ENCODE measurements at regions not wholly inside any gene's neighbourhood (a gene's known extent, or its start where the extent isn't known, plus 50 kb on each side); places are given as distances from the start of the nearest gene placed in this dataset.

DNA sequence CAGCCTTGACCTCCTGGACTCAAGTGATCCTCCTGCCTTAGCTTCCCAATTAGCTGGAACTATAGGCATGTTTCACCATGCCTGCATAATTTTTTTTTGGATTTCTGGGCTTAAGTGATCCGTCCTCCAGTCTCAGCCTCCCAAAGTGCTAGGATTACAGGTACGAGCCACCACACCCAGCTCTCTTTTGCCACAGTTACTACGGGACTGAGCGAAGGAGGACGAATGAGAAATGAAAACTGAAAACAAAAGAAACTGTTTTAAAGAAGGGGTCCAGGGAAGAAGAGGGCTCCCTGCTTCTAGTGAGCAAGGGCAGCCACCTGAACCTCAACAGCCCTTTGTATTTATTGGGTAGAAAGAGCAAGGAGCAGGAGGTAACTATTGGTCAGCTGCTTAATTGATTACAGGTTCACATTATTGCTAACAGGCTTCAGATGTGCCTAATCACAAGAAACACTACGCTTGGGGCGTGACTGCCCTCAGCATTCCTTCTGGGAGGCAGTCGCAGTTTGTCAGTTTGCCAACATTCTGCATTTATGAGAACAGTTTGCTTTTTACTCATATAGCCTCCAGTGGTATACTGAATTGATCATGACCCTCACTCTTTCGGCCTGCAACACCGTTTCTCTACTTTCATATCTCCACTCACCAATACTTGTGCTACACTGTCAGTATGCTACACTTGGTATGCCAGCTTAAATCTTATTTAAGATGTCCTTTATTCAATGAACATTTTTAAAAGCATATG lies 676.8 kb downstream of the DNAJB9 start:
- TF ChIP-seq, protein P1, sequence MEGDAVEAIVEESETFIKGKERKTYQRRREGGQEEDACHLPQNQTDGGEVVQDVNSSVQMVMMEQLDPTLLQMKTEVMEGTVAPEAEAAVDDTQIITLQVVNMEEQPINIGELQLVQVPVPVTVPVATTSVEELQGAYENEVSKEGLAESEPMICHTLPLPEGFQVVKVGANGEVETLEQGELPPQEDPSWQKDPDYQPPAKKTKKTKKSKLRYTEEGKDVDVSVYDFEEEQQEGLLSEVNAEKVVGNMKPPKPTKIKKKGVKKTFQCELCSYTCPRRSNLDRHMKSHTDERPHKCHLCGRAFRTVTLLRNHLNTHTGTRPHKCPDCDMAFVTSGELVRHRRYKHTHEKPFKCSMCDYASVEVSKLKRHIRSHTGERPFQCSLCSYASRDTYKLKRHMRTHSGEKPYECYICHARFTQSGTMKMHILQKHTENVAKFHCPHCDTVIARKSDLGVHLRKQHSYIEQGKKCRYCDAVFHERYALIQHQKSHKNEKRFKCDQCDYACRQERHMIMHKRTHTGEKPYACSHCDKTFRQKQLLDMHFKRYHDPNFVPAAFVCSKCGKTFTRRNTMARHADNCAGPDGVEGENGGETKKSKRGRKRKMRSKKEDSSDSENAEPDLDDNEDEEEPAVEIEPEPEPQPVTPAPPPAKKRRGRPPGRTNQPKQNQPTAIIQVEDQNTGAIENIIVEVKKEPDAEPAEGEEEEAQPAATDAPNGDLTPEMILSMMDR (IDR thresholded peaks at IDR 0.05), result no peak
- no peaks in the 10 kb centered on the region for H3K36me3 ChIP-seq
- no peak overlapping the region for H3K27ac ChIP-seq
- no peak for DNase-seq
- intact Hi-C loops (cut with DNase I; ENCODE audit: low total_unique reads), result no loop called here
- no peaks in the 10 kb centered on the region for H3K27me3 ChIP-seq
- H3K9me3 ChIP-seq, result no peaks in the 10 kb centered on the region
- H3K4me1 ChIP-seq, result no peaks in the 10 kb centered on the region
- H3K4me3 ChIP-seq, result no peak overlapping the region

DNA sequence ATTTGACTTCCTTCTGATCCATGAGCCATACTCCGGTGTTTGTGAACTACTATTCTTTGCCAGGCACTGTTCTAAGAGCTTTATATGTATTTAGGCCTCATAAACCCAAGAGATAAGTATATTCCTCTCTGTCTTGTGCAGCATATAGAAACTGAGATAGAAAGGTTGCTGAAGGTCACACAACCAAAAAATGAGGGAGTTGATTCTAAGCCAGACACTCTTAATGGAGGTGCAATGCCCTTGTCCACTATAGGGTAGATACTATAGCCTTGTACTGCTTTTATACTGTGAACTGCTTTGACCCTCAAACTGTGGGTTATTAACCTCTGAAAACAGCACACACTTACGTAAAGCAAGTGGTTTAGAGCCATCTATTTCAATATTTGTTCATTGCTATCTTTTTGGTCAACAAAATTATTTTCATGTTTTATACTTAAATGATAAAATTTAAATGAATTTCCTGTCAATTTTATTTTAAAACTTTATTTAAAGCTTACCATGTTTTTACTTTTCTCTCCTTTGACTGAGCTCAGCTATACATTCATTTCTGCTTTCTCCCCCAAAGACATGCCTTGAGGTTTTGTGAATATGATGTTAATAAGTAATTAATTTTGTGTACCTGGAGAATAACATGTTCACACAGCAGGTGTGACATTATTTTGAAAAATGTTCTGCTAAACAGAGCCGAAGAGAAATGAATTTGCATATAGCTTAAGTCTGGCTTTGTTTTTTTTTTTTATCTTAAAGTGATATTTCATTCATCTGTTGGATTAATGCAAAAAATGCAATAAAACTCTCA lies 687.3 kb downstream of the DNAJB9 start:
- TF ChIP-seq, protein P1 (IDR thresholded peaks at IDR 0.05), result no peak
- no peaks in the 10 kb centered on the region for H3K27me3 ChIP-seq
- H3K9me3 ChIP-seq, result no peaks in the 10 kb centered on the region
- no peaks in the 10 kb centered on the region for H3K4me1 ChIP-seq
- no peak for DNase-seq
- H3K36me3 ChIP-seq, result no peaks in the 10 kb centered on the region
- intact Hi-C loops (cut with DNase I; ENCODE audit: low total_unique reads), result no loop called here
- H3K4me3 ChIP-seq, result no peak overlapping the region
- H3K27ac ChIP-seq, result no peak overlapping the region

DNA sequence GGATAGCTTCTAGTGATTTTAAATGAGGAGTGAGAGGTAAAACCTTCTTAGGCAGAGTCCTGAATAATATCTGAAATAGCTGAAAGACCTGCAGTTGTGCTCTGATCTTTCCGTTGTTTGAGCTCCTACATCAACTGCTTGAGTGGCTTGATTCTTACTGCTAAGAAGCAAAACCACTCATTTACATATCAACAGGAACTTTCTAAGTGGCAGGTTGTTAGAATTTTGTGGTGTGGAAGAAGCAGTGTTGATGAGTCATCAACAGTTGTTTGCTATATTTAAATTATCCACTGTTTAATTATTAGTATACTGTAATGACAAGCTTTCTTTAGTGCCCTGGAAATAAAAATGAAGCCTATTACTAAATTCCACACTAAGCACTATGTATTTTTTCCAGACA lies 689.5 kb downstream of the DNAJB9 start:
- no peak overlapping the region for H3K4me3 ChIP-seq
- no peaks in the 10 kb centered on the region for H3K9me3 ChIP-seq
- no peak for DNase-seq
- no peak overlapping the region for H3K27ac ChIP-seq
- H3K27me3 ChIP-seq, result no peaks in the 10 kb centered on the region
- H3K36me3 ChIP-seq, result no peaks in the 10 kb centered on the region
- TF ChIP-seq, protein P1 (IDR thresholded peaks at IDR 0.05), result no peak
- H3K4me1 ChIP-seq, result no peaks in the 10 kb centered on the region
- intact Hi-C loops (cut with DNase I; ENCODE audit: low total_unique reads), result no loop called here

DNA sequence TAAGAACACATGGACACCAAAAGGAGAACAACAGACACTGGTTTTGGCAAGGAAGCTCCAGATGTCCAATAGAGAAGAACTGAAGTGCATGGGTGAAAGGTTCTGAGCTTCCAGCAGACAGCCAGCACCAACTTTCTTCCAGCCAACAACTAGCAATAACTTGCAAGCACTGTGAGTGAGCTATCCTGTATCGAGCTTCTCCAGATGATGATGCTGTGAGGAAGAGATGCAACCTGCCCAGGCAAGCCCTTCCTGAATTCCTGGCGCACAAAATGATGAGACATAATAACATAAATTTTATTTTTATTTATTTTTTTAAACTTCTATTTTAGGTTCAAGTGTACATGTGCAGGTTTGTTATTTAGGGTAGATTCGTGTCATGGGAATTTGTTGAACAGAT lies 692.1 kb downstream of the DNAJB9 start:
- H3K36me3 ChIP-seq, result no peaks in the 10 kb centered on the region
- no peak overlapping the region for H3K27ac ChIP-seq
- intact Hi-C loops (cut with DNase I; ENCODE audit: low total_unique reads), result no loop called here
- no peak overlapping the region for H3K4me3 ChIP-seq
- no peaks in the 10 kb centered on the region for H3K4me1 ChIP-seq
- DNase-seq, result no peak
- TF ChIP-seq, protein P1 (IDR thresholded peaks at IDR 0.05), result no peak
- no peaks in the 10 kb centered on the region for H3K27me3 ChIP-seq
- no peaks in the 10 kb centered on the region for H3K9me3 ChIP-seq

DNA sequence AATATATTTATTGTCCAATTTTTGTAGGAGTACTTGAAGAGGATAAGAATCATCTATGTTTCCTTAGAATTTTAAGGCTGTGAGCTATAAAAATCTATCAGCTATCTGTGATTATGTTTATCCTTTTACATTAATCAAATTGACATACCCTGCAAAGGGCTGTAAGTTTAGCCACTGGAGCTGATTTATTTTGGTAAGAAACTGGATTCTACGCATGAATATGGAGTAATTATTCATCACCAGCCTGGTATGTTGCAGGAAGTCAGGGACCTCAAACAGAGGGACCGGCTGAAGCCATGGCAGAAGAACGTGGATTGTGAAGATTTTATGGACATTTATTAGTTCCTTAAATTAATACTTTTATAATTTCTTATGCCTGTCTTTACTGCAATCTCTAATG lies 696.9 kb downstream of the DNAJB9 start:
- H3K9me3 ChIP-seq, result no peaks in the 10 kb centered on the region
- H3K27ac ChIP-seq, result no peak overlapping the region
- no peaks in the 10 kb centered on the region for H3K36me3 ChIP-seq
- intact Hi-C loops (cut with DNase I; ENCODE audit: low total_unique reads), result no loop called here
- no peaks in the 10 kb centered on the region for H3K27me3 ChIP-seq
- H3K4me3 ChIP-seq, result no peak overlapping the region
- no peaks in the 10 kb centered on the region for H3K4me1 ChIP-seq
- TF ChIP-seq, protein P1 (IDR thresholded peaks at IDR 0.05), result no peak
- no peak for DNase-seq

Data from tibial artery (tissue), 4 donors.